Caco-2 (cell line): ENCODE measurements at regions not wholly inside any gene's neighbourhood (a gene's known extent, or its start where the extent isn't known, plus 50 kb on each side); places are given as distances from the start of the nearest gene placed in this dataset.

ENCODE experiments used
- BruUV-seq: library from RNA; stranded (reverse); fragments of 400-500 nt; replicated peaks from 2 replicates; lab custom pipeline; 2021; lab: Mats Ljungman, UMichigan
- CTCF ChIA-PET: fragments of 300-600 bp; sonication (Branson Sonifier 250); formaldehyde crosslinking; loops from one replicate; lab custom pipeline; 2022; ENCODE audit warnings: antibody characterized with exemption; lab: Charles Lee
- POLR2A ChIA-PET: fragments of 300-600 bp; sonication (Branson Sonifier 250); formaldehyde crosslinking; loops from one replicate; lab custom pipeline; 2022; ENCODE audit warnings: antibody characterized with exemption; lab: Charles Lee
- DNase-seq, 2 experiments: peaks; one replicate each; pipeline versions ENCODE4 v3.0.0 to v3.0.0-alpha.2; 2020 to 2022
- H3K27me3 ChIP-seq: replicated peaks from 2 replicates; pipeline ENCODE4 v1.6.0; 2011; ENCODE audit warnings: low read length; ENCODE audit not compliant: control insufficient read depth, insufficient read depth
- H3K36me3 ChIP-seq: 2 replicates; pipeline ENCODE4 v1.5.1; 2011; ENCODE audit warnings: low read length; ENCODE audit not compliant: control insufficient read depth, insufficient read depth
- H3K4me1 ChIP-seq: fragments of 250-450 bp; sonication (Bioruptor Pico); 2 replicates; pipeline ENCODE4 v1.5.1; 2020; ENCODE audit warnings: mild to moderate bottlenecking
- H3K4me3 ChIP-seq: 2 replicates; pipeline ENCODE4 v1.5.1; 2011; ENCODE audit warnings: low read depth, mild to moderate bottlenecking, control low read depth, low read length
- H3K9me3 ChIP-seq: fragments of 250-450 bp; sonication (Bioruptor Pico); 2 replicates; pipeline ENCODE4 v1.5.1; 2020; ENCODE audit warnings: mild to moderate bottlenecking, moderate library complexity
- H3K27ac Mint-ChIP-seq: one replicate; pipeline ENCODE4 v1.8.0; 2022; ENCODE audit warnings: mixed read lengths; ENCODE audit not compliant: unreplicated experiment
- H3K27me3 Mint-ChIP-seq: one replicate; pipeline ENCODE4 v1.8.0; 2022; ENCODE audit warnings: mixed read lengths; ENCODE audit not compliant: insufficient read depth, unreplicated experiment
- H3K36me3 Mint-ChIP-seq: one replicate; pipeline ENCODE4 v1.8.0; 2022; ENCODE audit warnings: mild to moderate bottlenecking, mixed read lengths; ENCODE audit not compliant: insufficient read depth, unreplicated experiment
- H3K4me1 Mint-ChIP-seq: one replicate; pipeline ENCODE4 v1.8.0; 2022; ENCODE audit warnings: low read depth, mixed read lengths; ENCODE audit not compliant: unreplicated experiment
- H3K4me3 Mint-ChIP-seq: one replicate; pipeline ENCODE4 v1.8.0; 2022; ENCODE audit warnings: mild to moderate bottlenecking, moderate library complexity, mixed read lengths; ENCODE audit not compliant: unreplicated experiment
- H3K9me3 Mint-ChIP-seq: one replicate; pipeline ENCODE4 v1.8.0; 2022; ENCODE audit warnings: mixed read lengths; ENCODE audit not compliant: unreplicated experiment
- CTCF ChIP-seq, 2 experiments: fragments of 200-600 bp in 1 of 2; IDR thresholded peaks; 1 replicate in 1 of 2; 2 replicates in 1 of 2; pipeline versions ENCODE4 v1.5.1 to v1.8.0; 2011 to 2022; ENCODE audit warnings: antibody characterized with exemption in 1 of 2, control low read depth in 1 of 2, inconsistent platforms in 1 of 2, low read depth in 1 of 2, low read length in 1 of 2, mild to moderate bottlenecking in 1 of 2, moderate library complexity in 1 of 2; ENCODE audit not compliant: insufficient read depth in 1 of 2, severe bottlenecking in 1 of 2, unreplicated experiment in 1 of 2
- intact Hi-C: fragments of 100-400 bp; cut with micrococcal nuclease; formaldehyde crosslinking; loops from one replicate; pipeline ENCODE4 v1.10.0; 2022; ENCODE audit not compliant: unreplicated experiment

DNA sequence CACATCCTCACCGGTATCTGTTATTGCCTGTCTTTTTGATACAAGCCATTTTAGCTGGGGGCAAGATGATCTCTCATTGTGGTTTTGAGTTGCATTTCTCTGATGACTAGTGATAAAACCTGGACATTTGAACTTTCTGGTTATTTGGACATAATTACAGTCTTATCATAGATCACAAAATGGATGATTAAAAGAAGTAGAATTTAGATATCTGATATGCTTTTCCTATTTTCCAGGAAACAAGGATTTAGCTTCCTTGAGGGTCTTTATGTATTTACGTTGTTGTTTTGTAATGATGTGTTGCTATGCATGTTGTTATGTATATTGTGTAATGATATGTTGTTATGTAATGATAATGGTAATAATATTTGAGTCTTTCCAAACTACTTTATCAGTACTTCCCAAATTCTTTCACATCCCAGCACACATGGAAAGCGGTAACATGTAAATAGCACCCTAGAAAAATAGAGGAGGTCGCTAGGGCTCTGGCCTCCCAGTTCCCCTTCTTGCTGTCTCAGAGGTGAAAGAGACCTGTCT is 53.8 kb downstream of the GJD2 start:
- intact Hi-C loops: no loop called here
- BruUV-seq: no TSS peak
- Mint-ChIP-seq H3K27ac (no peak overlapping the region), H3K4me3 (no peak overlapping the region), H3K4me1 (no peaks in the 10 kb centered on the region), H3K36me3 (no peaks in the 10 kb centered on the region), H3K27me3 (peaks cover 6% of the 10 kb centered on the region), H3K9me3 (no peaks in the 10 kb centered on the region)
- H3K9me3 ChIP-seq: no peaks in the 10 kb centered on the region
- DNase-seq: no peak
- ChIA-PET POLR2A (no interaction called here), CTCF (no interaction called here)
- no peak for TF ChIP-seq CTCF (IDR thresholded peaks at IDR 0.05; ENCODE audit: insufficient read depth in 1 of 2, low read depth in 1 of 2, low read length in 1 of 2, severe bottlenecking in 1 of 2, unreplicated experiment in 1 of 2)
- no peaks in the 10 kb centered on the region for H3K27me3 ChIP-seq
- H3K4me3 ChIP-seq: no peak overlapping the region
- no peaks in the 10 kb centered on the region for H3K36me3 ChIP-seq
- H3K4me1 ChIP-seq: no peaks in the 10 kb centered on the region

DNA sequence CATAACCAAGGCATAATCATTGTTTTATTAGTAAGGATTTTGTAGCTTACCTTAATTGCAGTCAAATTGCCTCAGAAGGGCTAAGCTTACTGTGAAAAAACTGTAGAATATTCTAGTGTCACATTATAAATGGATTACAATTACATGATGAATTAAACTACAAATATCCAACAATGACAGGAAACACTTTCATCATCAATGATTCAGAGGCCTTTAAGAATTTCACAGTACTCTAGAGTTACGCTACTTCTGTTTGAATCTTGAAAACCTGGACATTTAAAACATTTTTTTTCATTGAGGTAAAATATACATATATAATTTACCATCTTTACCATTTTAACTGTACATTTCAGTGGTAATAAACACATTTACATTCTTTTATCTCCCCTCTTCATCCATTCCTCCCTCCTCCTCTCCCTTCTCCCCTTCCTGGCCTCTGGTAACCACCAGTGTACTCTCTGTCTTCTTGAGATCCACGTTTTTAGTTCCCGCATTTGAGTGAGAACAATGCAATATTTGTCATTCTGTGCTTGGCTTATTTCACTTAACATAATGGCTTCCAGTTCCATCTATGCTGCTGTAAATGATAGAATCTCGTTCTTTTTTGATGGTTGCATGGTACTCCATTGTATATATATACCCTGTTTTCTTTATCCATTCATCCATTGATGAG is 54.7 kb downstream of the GJD2 start:
- ChIA-PET POLR2A (no interaction called here), CTCF (no interaction called here)
- no peaks in the 10 kb centered on the region for H3K4me1 ChIP-seq
- H3K4me3 Mint-ChIP-seq: no peak overlapping the region
- no peaks in the 10 kb centered on the region for H3K9me3 ChIP-seq
- TF ChIP-seq CTCF (IDR thresholded peaks at IDR 0.05; ENCODE audit: insufficient read depth in 1 of 2, low read depth in 1 of 2, low read length in 1 of 2, severe bottlenecking in 1 of 2, unreplicated experiment in 1 of 2): no peak
- no peaks in the 10 kb centered on the region for H3K4me1 Mint-ChIP-seq
- intact Hi-C loops: no loop called here
- no peaks in the 10 kb centered on the region for H3K9me3 Mint-ChIP-seq
- no peak for DNase-seq
- H3K36me3 Mint-ChIP-seq: no peaks in the 10 kb centered on the region
- no peaks in the 10 kb centered on the region for H3K27me3 ChIP-seq
- H3K27me3 Mint-ChIP-seq: peaks cover 6% of the 10 kb centered on the region
- no peaks in the 10 kb centered on the region for H3K36me3 ChIP-seq
- no peak overlapping the region for H3K27ac Mint-ChIP-seq
- no peak overlapping the region for H3K4me3 ChIP-seq
- no TSS peak for BruUV-seq

- Mint-ChIP-seq H3K4me3 (no peak overlapping the region), H3K27me3 (peaks cover 14% of the 10 kb centered on the region), H3K4me1 (no peaks in the 10 kb centered on the region), H3K36me3 (no peaks in the 10 kb centered on the region), H3K9me3 (no peaks in the 10 kb centered on the region), H3K27ac (no peak overlapping the region)
- Histone ChIP-seq H3K4me1 (no peaks in the 10 kb centered on the region), H3K36me3 (no peaks in the 10 kb centered on the region), H3K9me3 (no peaks in the 10 kb centered on the region), H3K27me3 (no peaks in the 10 kb centered on the region), H3K4me3 (no peak overlapping the region)
- DNase-seq: no peak
- no peak for TF ChIP-seq CTCF (IDR thresholded peaks at IDR 0.05; ENCODE audit: insufficient read depth in 1 of 2, low read depth in 1 of 2, low read length in 1 of 2, severe bottlenecking in 1 of 2, unreplicated experiment in 1 of 2)
- POLR2A ChIA-PET: no interaction called here
- BruUV-seq: no TSS peak
- CTCF ChIA-PET: no interaction called here
- intact Hi-C loops: no loop called here
Measured at GRCh38 chr15:34696506-34696905, 58.3 kb downstream of the GJD2 start.
